DOHH2 (cell line): ENCODE measurements at regions not wholly inside any gene's neighbourhood (a gene's known extent, or its start where the extent isn't known, plus 50 kb on each side); places are given as distances from the start of the nearest gene placed in this dataset.

Experiments used
- EZH2phosphoT487 ChIP-seq: fragments of 200-600 bp; sonication (generic); IDR thresholded peaks from 2 replicates; pipeline ENCODE4 v1.6.1; 2017; ENCODE audit warnings: borderline replicate concordance, mild to moderate bottlenecking, antibody characterized with exemption, low read length, moderate library complexity, mixed read lengths
- TF ChIP-seq, protein P1 (sequence below): fragments of 200-600 bp; sonication (generic); IDR thresholded peaks from one replicate; pipeline ENCODE4 v1.5.1; 2014; ENCODE audit warnings: antibody characterized with exemption, mild to moderate bottlenecking, low read depth, low read length; ENCODE audit not compliant: poor library complexity, severe bottlenecking

GRCh38 chr1:58033311-58033710 is 513.2 kb downstream of the OMA1 start:
- TF ChIP-seq, protein P1, sequence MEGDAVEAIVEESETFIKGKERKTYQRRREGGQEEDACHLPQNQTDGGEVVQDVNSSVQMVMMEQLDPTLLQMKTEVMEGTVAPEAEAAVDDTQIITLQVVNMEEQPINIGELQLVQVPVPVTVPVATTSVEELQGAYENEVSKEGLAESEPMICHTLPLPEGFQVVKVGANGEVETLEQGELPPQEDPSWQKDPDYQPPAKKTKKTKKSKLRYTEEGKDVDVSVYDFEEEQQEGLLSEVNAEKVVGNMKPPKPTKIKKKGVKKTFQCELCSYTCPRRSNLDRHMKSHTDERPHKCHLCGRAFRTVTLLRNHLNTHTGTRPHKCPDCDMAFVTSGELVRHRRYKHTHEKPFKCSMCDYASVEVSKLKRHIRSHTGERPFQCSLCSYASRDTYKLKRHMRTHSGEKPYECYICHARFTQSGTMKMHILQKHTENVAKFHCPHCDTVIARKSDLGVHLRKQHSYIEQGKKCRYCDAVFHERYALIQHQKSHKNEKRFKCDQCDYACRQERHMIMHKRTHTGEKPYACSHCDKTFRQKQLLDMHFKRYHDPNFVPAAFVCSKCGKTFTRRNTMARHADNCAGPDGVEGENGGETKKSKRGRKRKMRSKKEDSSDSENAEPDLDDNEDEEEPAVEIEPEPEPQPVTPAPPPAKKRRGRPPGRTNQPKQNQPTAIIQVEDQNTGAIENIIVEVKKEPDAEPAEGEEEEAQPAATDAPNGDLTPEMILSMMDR, result no peak
- no peak for TF ChIP-seq EZH2phosphoT487
